Renal cortex interstitium (tissue), 11 donors: ENCODE measurements at regions not wholly inside any gene's neighbourhood (a gene's known extent, or its start where the extent isn't known, plus 50 kb on each side); places are given as distances from the start of the nearest gene placed in this dataset.
"Not testable (repeated sequence)": the region's sequence is repeated elsewhere in the genome, so short reads cannot be mapped to it uniquely, and the experiment has no call there.

Source experiments
- DNase-seq, 11 donors: peaks; one replicate each; pipeline ENCODE4 v3.0.0-alpha.2; 2013; ENCODE audit warnings: low read depth in 9 of 11, low spot score in 4 of 11; ENCODE audit errors: extremely low read depth in 1 of 11

GRCh38 chr2:212814941-212815340 lies 276.3 kb upstream of the ERBB4 start:
- DNase-seq, result no peak

GRCh38 chr2:212811921-212812320 lies 273.3 kb upstream of the ERBB4 start:
- DNase-seq, result no peak

GRCh38 chr2:212811036-212811805 lies 272.6 kb upstream of the ERBB4 start:
- no peak for DNase-seq

- no peak for DNase-seq
These were observed 259.0 kb upstream of the ERBB4 start for GRCh38 chr2:212797484-212798205.

DNA sequence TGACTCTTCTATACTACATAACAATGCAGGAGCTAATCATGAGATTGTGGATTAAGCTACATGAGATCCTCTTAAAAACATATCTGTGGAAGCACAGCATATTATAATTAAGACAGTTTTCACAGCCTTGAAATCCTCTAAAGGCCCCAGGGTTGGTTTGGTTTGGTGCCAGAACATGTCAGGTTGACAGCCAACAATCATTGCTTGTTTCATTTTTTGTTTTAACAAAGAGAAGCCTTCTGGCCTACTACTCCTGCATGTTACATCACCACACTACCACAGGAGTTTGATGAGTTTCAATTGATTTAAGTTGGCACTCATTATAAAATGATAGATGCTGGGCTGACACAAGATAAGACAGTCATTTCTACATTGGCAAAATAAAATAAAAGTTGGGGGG lies 255.9 kb upstream of the ERBB4 start:
- no peak for DNase-seq

DNA sequence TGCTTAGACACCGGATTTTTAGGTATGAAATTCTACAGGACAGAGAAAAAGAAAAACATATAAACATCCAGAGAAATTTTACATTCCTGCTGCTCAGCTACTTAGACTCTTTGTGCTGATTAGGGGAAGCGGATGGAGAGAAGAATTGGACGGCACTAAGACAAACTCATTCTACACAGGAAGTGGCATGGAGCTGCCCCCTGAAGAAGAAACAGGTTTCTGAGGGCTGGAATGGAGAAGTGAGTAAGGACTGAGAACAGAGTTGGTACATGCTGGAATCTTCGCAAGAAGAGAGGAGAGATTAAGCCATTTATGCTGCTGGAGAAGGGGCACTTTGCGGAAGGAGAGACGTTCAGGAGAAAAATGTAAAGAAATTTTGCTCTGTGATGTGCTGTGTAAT lies 253.0 kb upstream of the ERBB4 start:
- DNase-seq, result no peak

DNA sequence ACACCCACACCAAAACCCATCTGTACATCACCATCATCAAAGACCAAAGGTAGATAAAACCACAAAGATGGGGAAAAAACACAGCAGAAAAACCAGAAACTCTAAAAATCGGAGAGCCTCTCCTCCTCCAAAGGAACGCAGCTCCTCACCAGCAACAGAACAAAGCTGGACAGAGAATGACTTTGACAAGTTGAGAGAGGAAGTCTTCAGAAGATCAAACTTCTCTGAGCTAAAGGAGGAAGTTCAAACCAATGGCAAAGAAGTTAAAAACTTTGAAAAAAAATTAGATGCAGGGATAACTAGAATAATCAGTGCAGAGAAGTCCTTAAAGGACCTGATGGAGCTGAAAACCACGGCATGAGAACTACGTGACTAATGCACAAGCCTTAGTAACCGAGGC lies 247.5 kb upstream of the ERBB4 start:
- not testable (repeated sequence) for DNase-seq

GRCh38 chr2:212777020-212777491 lies 238.5 kb upstream of the ERBB4 start:
- peak in 4 of 11 donors; percentile 14 to 33 (median 24) for DNase-seq

DNA sequence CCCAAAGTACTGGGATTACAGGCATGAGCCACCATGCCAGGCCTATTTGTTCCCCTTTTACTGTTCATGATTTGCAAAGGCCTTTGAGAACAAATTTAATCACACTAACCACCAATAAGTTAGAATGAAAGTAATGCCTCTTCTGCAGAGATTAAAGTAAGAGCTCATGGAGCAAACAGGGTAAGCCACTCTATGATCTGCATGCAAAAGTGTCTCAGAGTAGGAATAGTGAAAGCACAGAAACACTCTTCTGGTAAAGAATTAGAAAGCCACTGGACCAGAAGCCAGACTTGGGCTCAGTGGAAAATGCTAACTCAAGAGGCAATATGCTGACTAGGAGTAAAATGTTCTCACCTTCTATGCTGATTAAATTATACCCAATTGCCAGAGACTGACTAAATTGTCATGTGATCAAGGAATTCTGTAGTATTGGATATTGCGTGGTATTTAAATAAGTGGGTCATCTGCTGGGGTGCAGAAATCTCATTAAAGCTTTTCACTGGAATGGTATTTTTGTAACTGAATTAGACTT lies 235.3 kb upstream of the ERBB4 start:
- no peak for DNase-seq

DNA sequence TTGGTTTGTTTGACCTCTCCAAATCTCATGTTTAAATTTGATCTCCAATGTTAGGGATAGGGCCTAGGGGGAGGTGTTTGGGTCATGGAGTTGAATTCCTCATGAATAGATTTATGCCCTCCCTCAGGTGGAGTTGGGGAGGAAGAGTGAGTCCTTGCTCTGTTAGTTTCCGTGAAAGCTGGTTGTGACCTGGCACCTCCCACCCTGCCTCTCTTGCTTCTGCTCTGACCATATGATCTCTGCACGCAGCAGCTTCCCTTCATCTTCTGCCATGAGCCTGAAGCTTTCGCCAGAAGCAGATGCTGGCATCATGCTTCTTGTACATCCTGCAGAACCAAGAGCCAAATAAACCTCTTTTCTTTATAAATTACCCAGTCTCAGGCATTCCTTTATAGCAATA lies 231.6 kb upstream of the ERBB4 start:
- no peak for DNase-seq

GRCh38 chr2:212766921-212767320 lies 228.3 kb upstream of the ERBB4 start:
- DNase-seq, result peak in 2 of 11 donors; percentile 11 to 33

DNA sequence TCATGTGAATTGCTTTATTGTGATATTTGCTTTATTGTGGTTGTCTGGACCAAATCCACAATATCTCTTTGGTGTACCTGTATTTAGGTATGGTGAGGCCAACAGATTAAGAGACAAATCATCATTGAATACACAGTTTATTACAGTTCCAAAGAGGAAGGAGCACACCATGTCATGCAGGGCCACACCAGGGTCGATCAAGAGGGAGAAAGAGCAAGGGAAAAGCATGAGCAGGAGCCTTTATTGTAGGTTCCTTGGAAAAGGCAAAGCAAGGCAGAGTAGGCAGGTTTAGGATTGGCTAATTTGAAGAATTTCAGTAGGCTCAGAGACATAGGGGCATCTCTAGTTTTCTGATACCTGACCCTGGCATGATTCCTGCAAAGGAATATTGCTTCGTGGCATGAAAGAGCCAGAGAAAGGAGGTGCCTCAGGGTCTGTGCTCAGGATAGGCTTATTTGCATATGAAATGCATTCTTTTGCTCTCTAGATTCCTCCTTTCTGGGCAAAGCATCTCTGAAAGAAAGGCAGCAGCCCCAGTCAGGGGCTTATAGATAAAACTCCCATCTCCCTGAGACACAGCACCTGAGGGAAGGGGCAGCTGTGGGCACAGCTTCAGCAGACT lies 214.2 kb upstream of the ERBB4 start:
- DNase-seq, result no peak

GRCh38 chr2:212745359-212745758 lies 206.8 kb upstream of the ERBB4 start:
- DNase-seq, result no peak

- DNase-seq, result no peak
These were observed 199.0 kb upstream of the ERBB4 start for GRCh38 chr2:212737392-212738172.

- DNase-seq, result no peak
These were observed 197.8 kb upstream of the ERBB4 start for GRCh38 chr2:212736385-212736726.

DNA sequence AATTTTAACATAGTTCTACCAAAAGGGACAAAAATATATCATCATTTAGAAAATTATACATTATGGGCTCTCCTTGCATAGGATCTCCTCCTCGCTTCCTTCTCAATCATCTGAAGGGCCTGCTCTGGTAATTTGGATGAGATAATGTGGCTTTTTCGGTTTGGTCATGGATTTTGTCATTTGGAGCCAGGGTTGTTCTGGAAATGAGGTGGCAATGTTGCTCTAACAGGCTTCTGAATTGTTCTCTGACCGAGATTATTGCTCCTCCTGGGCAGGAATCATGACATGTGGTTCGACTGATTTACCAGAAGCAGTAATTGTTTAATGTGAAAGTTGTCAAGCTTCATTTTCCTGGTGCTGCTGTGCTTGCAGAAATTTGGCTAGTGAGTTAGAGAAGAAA lies 194.7 kb upstream of the ERBB4 start:
- DNase-seq, result no peak

GRCh38 chr2:212732860-212733259 lies 194.3 kb upstream of the ERBB4 start:
- DNase-seq, result no peak

DNA sequence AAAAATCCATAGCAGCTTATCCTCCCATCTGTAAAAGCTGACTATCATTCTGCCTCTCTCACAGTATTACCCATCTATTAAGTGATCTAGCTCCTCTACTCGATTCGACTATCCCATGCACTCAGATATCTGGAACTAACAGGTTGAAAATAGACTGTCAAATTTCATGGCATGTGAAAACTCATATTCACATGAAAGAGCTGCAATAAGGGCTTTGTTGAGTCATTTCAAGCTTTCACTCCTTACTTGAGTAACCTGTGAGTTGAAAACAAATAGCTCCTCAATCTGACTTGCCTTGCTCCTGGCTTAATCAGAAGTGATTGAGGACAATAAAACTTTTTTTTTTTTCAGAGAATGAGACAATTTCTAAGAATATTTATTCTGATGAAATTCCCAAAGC lies 192.4 kb upstream of the ERBB4 start:
- no peak for DNase-seq

DNA sequence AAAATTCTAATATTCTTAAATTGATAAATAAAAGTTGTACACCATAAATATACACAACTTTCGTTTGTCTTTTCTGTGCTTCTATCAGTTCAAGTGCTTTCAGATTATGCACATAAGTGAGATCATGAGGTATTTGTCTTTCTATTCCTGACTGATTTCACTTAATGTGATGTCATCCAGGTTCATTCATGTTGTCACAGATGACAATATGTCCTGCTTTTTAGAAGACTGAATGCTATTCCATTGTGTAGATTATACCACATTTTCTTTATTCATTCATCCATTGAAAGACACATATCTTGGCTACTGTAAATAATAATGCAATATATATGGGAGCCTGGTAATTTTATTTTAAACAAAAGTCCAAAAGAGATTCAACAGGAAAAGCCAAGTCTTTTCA lies 190.1 kb upstream of the ERBB4 start:
- no peak for DNase-seq
